ENCODE measurements at regions not wholly inside any gene's neighbourhood (a gene's known extent, or its start where the extent isn't known, plus 50 kb on each side); places are given as distances from the start of the nearest gene placed in this dataset.

DNA sequence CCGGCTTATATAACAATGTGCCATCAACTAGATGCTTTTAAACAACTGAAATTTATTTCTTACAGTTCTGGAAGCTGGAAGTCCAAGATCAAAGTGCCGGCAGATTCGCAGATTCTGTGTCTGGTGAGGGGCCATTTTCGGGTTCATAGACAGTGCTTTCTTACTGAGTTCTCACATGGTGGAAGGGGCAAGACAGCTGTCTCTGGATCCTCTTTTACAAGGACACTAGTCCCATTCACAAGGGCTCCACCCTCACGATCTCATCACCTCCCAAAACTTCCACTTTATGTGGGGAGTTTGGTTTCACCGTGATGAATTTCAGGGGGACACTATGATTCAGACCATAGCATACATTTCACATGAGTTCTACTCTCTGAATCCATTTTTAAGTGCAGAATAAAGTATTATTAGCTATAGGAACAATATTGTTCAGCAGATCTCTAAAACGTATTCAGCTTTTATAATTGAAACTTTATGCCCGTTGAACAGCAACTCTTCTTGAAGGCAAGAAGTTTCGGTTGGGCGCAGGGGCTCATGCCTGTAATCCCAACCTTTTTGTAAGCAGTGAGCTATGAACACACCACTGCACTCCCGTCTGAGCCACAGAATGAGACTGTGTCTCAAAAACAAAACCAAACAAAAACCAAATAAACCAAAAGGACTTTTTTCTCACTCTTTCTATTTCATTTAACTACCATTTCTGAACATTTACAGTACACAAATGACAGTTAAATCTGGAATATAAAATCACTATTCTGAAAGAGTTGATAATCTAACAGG is 502.8 kb downstream of the CMPK2 start:
- no peak for DNase-seq

DNA sequence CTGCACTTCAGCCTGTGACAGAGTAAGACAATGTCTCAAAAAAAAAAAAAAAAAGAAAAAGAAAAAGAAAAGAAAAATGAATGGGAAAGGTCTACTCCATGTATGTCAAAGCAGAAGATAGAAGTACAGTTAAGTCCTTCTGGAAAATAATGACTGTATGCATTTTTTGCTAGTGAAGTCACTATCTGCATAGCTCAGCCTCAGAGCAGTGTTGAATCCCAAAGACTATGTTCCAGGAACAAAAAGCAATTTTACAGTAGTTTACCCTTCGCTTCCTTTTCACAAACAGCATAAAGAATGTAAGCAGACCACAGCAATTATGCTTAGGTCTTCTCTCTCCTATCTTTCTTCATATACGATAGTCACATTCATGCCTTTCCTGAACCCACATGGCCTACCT is 497.4 kb downstream of the CMPK2 start:
- no peak for DNase-seq

DNA sequence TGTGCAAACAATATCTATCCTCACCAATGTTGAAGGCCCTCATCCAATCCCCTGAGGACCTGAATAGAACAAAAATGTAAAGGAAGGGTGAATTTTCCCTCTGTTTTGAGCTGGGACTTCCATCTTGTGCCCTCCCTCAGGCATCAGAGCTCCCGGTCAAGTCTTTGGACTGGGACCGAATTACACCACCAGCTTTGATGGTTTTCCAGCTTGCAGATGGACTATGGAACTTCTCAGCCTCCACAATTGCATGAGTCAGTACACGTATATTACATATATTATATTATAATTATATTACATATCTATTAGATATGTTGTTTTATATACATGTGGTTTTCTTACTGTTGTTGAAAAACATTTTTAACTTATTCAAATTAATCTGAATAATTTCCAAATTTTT is 496.4 kb downstream of the CMPK2 start:
- no peak for DNase-seq

DNA sequence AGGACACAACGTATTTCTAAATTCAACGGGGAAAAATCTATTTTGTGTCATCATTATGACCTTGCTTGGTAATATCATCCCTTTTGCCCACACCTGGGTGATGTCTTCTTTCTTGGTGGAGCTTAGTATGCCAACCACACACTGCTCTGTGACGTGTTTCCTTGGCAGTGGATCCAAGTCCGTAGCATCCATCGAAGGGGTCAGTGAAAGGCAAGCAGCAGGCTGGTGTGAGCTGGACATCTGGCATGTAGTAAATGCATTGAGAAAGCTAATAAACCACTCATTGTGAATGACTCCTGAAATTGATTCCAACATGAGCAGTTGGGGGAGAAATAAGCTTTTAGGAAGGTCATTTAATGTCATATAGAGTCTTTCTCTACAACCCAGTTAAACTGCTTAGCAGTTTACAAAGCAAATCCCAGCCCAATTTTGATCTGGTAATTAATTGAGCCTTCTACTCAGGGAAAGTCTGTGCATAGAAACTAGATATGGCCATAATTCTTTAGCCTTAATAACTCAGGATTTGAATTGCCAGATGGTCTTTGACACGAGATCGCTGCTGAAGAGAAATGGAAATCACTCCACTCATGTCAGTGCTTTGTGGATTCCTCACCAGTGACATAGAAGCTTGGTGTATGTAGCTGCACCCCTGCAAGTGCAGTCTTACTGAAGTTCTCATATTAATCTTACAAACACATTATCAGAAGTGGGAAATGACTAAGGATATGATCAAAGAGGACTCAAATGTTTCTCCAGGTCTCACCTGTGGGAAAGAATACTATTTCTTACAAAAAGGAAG is 494.8 kb downstream of the CMPK2 start:
- no peak for DNase-seq

DNA sequence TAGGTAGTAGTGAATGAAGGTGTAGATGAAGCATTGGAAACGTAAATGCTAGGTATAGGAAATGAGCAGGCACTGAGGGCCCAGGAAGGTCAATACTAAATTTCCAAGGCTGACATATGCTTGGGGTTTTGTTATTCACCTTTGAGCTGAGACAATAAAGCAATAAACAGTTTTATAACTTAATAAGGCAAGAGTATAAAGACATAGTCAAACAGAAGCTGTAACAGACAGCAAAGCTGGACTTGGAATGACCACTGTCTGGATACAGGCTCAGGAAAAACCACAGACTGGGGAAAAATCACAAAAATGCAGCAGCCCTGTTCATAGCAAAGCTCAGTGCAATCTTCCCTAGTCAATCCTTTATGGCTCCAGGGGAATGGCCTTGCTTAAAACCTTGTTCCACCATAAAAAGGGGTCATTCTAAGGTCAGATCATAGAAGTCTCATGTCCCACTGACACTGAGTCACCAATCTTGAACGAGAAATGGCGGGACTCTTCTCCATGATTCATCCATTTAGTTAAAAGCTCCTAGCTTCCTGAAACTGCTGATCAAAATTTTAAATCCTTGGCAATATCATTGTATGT is 493.3 kb downstream of the CMPK2 start:
- no peak for DNase-seq

DNA sequence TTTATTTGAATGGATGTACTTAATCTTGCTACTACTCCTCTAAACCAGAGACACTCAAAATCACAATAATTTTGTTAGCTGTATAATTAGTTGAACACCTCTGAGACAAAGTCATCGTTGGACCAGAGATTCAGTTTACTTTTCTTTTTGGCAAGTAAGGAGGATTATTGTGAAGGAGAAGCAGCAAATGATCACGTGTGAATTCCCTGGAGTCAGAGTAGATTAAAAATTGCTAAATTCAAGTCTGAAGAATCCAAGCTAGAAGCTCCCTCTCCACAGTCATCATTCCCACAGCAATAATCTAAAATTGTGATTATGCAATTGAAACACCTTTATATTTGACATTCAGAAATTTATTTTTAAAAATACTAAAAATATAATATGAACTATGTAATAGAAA is 484.4 kb downstream of the CMPK2 start:
- DNase-seq = no peak

DNA sequence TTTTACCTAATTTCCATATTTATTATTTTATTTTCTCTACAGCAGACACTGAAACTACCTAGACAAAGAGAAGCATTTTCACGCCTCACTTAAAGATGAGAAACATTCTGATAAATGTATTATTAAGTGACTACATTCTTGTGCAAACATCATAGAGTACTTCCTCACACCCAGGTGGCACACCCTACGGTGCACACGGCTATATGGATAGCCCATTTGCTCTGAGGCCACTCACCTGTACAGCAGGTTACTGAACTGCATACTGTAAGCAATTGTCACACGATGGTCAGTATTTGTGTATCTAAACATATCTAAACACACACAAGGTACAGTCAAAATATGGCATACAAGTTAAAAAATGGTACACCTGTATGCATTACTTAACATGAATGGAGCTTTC is 481.4 kb downstream of the CMPK2 start:
- no peak for DNase-seq

DNA sequence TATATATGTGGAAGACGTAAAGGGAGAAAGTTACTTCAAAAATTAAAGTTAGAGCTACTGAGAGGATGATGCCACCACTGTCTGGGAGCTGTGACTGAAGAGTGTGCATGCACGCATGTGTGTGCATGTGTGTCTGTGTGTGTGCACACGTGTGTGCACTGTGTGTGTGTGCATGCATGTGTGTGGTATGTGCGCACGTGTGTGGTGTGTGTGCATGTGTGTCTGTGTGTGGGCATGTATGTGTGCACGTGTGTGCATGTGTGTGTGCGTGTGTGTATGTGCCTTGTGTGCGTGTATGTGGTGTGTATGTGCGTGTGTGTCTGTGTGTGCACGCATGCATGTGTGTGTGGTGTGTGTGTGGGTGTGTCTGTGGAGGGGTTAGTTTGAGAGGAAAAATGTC is 473.4 kb downstream of the CMPK2 start:
- no peak for DNase-seq

DNA sequence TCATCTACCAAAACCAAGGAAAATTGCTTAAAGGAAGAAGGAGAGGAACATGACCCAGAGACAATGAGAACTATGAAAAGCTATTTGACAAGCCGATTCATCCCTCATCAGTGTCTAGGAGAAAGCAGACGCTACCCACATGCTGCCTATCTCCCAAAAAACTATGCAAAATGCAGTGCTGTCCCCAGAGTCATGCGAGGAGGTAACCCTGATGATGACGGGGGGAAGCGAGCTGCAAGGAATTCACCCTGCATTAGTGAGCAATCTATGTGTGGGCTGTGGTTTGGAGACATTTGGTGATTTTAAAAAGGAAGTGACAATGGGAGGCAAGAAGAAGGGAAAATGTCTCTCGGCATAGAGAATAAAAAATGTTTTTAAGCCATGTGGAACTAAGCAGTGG is 472.7 kb downstream of the CMPK2 start:
- DNase-seq = no peak

DNA sequence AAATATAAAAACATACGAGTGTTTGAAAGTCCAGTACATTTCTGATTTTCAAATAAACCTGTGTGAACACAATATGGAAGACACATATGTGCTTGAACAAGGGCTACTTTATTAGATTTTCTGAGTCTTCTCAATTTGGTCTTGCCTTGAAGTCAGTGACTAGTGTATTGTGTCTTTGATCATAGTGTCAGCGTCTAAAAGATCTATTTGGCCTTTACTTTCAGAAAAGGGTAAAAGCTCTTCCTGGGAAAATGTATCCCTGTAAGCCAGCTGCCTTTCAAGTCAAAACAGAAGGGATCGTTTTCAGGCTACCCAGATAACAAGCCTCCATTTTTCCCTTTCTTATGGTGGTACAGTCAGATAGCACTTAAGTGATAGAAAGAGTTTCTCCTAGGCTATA is 471.9 kb downstream of the CMPK2 start:
- no peak for DNase-seq

DNA sequence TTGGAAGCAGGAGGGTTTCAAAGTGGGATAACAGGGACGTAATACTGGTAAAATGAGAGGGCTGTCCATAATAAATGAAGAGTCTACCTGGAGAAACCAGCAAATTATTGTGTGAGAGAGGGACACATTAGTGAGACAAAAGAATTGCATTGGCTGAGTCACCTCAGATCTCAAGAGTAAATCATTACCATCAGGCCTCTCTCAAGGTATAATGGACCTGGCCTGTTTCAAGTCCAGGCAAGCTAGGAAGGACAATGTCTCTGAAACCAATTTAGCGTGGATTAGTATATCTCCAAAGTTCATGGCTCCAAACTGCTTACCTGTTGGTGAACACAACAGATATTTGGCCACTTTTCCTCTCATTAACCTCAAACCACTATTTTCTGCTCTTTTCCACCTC is 471.4 kb downstream of the CMPK2 start:
- DNase-seq = no peak

DNA sequence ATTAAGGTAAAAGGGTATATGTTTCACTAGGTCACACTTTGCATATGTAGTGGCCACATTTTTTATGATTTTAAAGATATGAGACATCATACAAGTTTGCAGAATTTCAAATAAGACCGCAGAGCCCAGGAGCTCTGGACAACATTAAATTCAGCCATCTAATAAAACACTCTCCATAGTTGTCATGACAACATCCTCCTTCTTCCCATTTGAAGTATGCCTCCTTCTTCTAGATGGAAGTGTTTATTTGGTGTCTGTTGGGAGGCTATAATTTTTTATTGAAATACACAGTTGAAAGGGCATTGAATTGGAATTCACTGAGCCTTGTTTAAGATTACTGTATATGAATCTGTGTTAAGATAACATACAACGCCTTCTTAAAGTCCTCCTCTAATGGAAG is 467.3 kb downstream of the CMPK2 start:
- DNase-seq = no peak

DNA sequence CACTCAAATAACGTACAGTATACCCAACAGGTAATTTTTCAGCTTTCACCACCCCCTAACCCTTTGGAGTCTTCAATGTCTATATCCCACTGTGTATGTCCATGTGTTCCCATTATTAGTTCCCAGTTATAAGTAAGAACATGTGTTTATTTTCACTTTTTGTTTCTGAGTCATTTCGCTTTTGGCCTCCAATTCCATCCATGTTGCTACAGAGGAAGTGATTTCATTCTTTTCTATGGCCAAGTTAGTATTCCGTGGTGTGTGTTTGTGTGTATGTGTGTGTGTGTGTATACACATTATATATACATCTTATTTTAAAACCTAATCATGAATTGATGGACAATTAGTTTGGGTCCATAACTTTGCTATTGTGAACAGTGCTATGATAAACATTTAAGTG is 464.4 kb downstream of the CMPK2 start:
- no peak for DNase-seq

DNA sequence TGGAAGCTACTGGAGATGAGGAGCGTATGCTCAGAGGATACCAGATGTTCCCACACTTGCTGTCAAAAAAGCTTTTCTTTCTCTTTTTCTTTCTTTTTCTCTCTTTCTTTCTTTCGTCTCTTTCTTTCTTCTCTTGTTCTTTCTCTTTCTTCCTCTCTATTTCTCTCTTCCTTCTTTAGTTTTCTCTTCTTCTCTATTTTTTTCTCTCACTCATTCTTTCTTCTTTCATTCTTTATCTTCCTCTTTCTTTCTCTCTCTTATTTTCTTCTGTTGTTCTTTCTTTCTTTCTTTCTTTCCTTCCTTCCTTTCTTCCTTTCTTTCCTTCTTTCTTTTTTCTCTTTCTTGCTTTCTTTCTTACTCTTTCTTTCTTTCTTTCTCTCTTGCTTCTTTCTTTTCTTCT is 457.6 kb downstream of the CMPK2 start:
- DNase-seq = no peak

DNA sequence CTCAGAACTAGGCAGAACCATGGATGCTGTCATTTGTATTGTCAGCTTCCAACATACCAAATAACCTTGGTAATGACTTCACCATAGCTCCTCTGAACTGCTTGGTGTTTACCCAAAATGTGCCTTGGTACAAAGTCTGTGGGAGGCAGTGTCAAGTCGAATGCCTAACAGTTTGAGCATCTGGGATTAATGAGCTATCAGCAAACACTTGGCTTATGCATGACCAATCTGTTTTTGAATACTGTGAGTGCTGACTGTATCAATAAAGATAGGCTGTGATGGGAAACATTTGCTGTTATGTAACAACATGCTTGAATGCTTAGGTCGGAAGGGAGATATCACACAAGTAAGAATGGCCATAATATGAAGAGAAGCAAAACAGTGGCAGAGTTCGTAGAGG is 455.4 kb downstream of the CMPK2 start:
- no peak for DNase-seq

DNA sequence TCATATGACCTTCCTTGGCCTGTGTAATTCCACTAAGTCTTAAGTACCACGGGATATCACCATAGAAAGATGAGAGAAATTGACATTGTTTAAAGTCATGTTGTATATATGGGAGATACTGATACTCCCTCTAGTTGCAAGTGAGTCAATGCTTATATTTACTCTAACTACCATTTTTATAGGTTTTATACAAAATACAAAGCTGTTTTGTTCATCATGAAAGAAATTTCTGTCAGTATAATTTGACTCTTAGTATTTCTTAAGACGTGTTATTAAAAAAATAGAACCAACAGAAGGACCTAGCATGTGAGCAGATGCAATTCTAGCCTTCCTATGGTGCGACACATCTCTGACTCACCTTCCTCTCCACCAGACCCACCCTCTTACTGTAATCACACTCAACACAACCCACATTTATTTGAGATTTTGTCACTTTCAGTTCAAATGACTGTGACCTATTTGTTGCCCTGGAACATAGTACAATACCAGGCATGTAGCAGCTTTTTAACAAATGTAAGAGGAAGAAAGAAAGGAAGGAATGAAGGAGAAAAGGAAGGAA is 453.1 kb downstream of the CMPK2 start:
- no peak for DNase-seq

DNA sequence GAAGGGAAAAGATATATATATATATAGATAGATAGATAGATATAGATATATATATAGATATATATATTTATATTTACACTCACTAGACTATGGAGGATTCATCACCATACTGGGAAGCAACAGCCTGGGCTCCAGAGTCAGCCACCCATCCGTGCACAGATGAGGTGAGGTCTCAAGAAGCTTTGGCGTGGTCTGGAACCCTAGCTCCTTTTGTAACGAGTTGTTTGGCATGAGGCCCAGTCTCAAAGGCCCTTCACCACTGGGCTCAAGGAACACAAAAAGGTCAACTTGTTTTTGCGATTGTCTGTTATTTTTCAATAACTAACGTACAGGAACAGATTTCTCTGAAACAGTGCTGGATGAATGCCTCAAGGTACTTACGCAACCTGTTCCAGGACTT is 448.7 kb downstream of the CMPK2 start:
- no peak for DNase-seq

DNA sequence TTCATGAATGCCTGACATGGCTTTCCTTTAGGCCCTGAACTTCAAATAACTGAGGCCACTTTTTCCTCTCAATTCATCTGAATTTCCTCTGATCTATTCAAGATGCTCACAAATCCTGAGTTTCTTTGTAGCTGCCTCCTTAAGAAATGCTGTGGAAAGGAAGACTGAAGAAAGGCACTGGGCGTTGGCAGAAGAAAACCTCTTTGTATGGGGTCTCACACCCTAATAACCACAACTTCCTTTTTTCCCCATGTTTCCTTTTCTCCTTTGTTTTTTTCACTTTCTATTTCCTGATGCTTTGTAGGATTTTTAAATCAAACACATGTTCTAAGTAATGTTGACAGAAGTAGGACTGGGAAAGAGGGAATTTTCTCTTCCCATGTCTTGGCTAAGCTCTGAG is 447.4 kb downstream of the CMPK2 start:
- no peak for DNase-seq

DNA sequence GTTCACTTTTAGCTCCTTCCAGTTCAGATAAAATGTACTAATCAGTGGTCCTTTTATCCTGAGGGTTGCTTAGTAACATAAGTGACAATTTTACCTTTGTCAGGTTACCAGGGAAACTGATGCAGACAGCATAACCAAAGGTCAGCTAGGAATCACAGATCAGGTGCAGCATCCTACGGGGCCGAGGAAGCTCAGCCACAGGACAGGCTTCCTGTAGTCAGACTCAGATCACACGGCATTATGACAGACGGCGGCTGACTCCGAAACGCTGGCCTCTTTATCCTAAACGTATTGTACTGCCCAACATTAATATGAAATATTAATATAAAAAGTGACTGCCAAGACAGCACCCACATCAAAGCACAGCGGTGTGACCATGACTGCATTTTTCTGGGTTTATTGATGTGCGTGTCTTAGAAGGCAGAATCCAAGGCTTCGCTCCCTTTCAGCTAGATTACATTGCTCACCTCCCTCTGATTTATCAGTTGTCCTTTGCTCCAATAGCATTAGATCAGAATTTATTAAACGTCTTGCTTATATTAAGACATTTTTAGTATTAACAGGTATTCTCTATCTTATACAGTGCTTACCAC is 444.5 kb downstream of the CMPK2 start:
- DNase-seq = no peak

DNA sequence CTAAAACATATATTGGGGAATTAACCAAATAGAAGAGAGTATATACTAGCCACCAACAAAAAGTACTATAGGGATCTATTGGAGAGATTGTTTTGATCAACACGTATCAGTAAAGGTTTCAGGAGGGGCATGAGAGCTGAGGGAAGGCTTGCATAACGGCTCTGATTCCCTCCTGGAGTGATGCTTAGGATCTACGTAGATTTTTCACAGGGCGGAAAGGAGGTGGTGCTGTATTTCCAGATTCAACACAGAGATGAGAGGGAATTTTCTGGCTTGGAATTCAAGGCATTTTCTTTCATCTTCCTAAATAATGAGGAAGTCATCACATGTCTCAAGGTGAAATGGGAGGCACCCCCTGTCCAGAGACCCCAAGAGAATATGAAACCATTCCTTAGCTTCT is 443.8 kb downstream of the CMPK2 start:
- DNase-seq = no peak

DNA sequence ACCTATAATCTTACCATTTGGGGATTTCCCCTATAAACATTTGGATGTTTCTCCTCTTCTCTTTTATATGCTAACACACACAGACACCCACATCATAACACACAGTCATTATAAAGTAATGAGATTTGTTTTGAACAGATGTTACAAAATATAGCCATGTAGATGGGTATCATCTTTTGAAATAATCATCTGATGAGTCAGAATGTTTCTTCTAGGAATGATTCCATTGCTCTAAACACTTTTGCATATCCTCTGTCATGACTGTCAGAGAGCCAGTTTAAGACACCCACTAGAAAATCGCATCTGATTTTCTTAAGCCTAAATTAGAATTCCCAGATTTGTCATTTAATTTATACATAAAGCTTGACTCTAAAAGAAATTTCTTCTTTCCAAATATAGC is 442.6 kb downstream of the CMPK2 start:
- no peak for DNase-seq

DNA sequence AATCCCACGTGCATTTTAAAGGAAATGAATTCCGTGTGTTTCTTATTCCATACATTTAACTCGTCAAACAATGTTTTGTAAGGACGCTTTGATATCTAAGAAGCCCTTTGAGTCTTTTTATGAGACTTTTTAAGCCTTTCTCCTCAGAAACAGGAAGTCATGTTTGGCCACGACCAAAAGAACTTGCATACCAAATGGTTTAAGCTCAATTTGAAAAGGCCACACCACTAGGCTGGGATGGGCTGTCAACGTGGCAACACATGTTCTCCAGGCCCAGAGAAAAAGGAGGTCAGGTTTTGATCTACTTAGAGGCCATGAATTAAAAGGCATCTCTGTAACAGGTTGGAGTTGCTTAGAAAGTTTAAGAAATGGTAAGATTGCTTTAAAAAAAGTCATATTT is 441.8 kb downstream of the CMPK2 start:
- no peak for DNase-seq

DNA sequence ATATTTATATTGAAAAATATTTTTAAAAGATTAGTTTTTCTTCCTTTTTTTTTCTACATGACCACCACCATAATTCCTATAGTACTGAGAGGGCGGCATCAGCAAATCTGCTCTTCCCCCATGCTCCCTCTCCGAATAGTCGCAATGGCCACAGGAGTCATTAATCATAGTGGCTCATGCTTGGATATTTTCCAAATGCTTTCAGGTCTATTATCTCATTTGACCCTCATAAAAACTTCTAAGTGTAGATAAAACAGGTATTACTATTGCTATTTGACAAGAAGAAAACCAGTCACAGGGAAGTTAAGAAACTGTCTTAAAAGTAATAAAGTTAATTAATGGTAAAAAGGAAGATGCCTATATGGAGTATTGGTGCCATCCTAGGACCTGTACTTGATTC is 440.7 kb downstream of the CMPK2 start:
- no peak for DNase-seq

Data from NCI-H2081 treated with DMSO at 0.1 percent for 48 hours (cell line).